Upper lobe of right lung (tissue), 1 donor: ENCODE measurements at regions not wholly inside any gene's neighbourhood (a gene's known extent, or its start where the extent isn't known, plus 50 kb on each side); places are given as distances from the start of the nearest gene placed in this dataset.

Source experiments
- ATAC-seq: fragments of 200-7000 bp; cut with Tn5 transposase; one replicate; pipeline ENCODE4 v1.9.1; 2020; ENCODE audit warnings: mild to moderate bottlenecking, moderate library complexity
- DNase-seq: peaks from one replicate; pipeline ENCODE4 v3.0.0-alpha.2; 2020
- H3K27ac ChIP-seq: fragments of 200-600 bp; one replicate; pipeline ENCODE4 v1.8.0; 2022
- H3K27me3 ChIP-seq: fragments of 200-600 bp; one replicate; pipeline ENCODE4 v1.8.0; 2022; ENCODE audit warnings: mild to moderate bottlenecking
- H3K36me3 ChIP-seq: fragments of 200-600 bp; one replicate; pipeline ENCODE4 v1.8.0; 2022
- H3K4me1 ChIP-seq: fragments of 200-600 bp; one replicate; pipeline ENCODE4 v1.8.0; 2022
- H3K4me3 ChIP-seq: fragments of 200-600 bp; one replicate; pipeline ENCODE4 v1.8.0; 2022; ENCODE audit warnings: mild to moderate bottlenecking
- H3K9me3 ChIP-seq: fragments of 200-600 bp; one replicate; pipeline ENCODE4 v1.8.0; 2022
- intact Hi-C: fragments of 100-400 bp; cut with DNase I; formaldehyde crosslinking; loops from one replicate; pipeline ENCODE4 v1.11.0; 2022
- TF ChIP-seq, protein P1 (sequence below): fragments of 200-600 bp; IDR thresholded peaks from one replicate; pipeline ENCODE4 v1.8.0; 2022; ENCODE audit warnings: antibody characterized with exemption
- donor health status: DM: no; HTN: yes; CAD: no; lungs with severe emphysema.

DNA sequence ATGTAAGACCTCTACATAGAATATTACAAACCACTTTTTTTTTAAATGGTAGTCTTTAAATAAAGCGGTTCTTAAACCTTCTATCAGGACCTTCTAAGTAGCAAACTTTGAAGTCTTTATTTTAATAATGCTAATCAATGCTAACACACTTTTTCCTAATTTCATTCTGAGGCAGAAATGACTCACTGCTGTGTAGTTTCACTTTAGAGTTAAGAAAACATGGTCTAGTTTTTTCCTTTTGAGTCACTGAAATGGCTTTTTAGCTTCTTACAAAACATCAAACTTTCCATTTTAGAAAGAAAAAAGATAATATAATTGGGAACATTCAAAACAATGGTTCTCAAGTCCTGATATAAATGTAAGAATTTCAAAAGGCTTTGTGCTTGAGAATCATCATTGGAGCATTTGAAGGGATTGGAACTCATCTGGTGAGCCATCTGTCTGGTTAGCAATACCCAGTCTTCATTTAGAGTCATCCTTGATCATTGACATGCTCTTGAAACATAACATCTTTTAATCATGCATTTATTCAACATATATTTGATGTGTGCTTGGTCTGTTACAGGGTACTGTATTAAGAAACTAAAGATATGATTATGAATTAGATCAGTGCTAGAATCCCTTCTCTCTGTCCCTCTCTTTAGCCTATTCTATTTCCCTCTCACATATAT, 258.3 kb upstream of the MON1B start:
- DNase-seq = no peak
- H3K4me3 ChIP-seq = no peak overlapping the region
- H3K9me3 ChIP-seq = no peaks in the 10 kb centered on the region
- no peaks in the 10 kb centered on the region for H3K4me1 ChIP-seq
- intact Hi-C loops = no loop called here
- ATAC-seq = no peak
- H3K27me3 ChIP-seq = no peaks in the 10 kb centered on the region
- TF ChIP-seq, protein P1, sequence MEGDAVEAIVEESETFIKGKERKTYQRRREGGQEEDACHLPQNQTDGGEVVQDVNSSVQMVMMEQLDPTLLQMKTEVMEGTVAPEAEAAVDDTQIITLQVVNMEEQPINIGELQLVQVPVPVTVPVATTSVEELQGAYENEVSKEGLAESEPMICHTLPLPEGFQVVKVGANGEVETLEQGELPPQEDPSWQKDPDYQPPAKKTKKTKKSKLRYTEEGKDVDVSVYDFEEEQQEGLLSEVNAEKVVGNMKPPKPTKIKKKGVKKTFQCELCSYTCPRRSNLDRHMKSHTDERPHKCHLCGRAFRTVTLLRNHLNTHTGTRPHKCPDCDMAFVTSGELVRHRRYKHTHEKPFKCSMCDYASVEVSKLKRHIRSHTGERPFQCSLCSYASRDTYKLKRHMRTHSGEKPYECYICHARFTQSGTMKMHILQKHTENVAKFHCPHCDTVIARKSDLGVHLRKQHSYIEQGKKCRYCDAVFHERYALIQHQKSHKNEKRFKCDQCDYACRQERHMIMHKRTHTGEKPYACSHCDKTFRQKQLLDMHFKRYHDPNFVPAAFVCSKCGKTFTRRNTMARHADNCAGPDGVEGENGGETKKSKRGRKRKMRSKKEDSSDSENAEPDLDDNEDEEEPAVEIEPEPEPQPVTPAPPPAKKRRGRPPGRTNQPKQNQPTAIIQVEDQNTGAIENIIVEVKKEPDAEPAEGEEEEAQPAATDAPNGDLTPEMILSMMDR = no peak
- no peaks in the 10 kb centered on the region for H3K36me3 ChIP-seq
- no peak overlapping the region for H3K27ac ChIP-seq

DNA sequence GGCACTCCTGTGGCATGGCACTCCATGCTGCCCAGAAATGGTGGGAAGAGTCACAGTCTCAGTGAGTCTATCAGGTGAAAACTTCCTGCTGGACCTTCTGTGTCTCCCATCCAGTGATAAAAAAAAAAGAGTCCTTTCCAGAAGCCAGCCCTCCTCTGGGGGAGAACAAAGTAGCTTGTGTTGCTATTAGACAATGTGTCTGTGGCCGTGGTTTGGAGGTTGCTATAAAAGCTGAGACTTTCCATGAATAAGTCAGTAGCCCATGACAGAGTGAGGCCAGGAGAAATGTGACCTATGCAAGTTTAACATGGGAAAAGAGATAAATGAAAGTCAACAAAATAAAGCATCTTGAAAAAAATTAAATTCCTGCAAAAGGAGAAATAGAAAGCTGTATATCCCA, 250.7 kb upstream of the MON1B start:
- H3K9me3 ChIP-seq = no peaks in the 10 kb centered on the region
- H3K4me3 ChIP-seq = no peak overlapping the region
- H3K27me3 ChIP-seq = no peaks in the 10 kb centered on the region
- intact Hi-C loops = no loop called here
- ATAC-seq = no peak
- H3K4me1 ChIP-seq = no peaks in the 10 kb centered on the region
- no peak overlapping the region for H3K27ac ChIP-seq
- no peaks in the 10 kb centered on the region for H3K36me3 ChIP-seq
- no peak for DNase-seq
- TF ChIP-seq, protein P1 = no peak

DNA sequence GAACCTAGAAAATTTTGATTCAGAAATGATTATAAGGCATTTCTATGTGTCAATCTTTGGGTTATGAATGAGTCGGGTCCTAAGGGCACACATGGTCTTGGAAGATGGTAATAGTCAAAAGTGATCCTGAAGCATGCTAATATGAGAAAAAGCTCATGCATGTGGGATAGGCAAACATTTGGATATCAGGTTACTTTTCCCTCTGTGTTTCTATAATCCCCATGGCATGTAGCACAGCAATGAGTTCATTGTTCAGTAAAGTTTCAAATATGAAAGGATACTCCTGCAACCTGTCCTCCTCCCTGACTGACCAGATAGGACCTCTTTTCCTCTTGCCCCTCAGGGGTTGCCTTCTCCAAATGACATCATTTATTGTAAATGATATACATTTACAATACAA, 249.9 kb upstream of the MON1B start:
- Histone ChIP-seq H3K27ac (no peak overlapping the region), H3K4me1 (no peaks in the 10 kb centered on the region), H3K4me3 (no peak overlapping the region), H3K36me3 (no peaks in the 10 kb centered on the region), H3K27me3 (no peaks in the 10 kb centered on the region), H3K9me3 (no peaks in the 10 kb centered on the region)
- DNase-seq (no peak), ATAC-seq (no peak)
- TF ChIP-seq, protein P1 = no peak
- intact Hi-C loops = no loop called here

DNA sequence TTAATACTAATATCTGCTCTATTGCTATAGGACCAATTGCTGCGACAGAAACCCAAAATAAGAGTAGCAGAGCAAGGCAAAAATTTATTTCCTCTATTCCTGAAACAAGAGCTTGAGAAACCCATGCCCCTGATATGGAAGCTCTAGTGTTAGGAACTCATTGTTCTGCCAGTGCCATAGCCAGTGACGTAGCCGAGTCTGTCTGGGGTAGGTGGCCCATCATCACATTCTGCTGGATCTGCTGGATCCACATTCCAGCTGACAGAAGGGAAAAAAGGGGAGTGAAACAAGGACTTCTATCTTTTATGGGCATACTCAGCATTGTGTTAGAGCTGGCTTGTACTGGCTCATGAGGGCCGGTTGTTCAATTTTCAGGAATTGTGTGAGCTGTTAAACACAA, 248.9 kb upstream of the MON1B start:
- Histone ChIP-seq H3K4me1 (no peaks in the 10 kb centered on the region), H3K36me3 (no peaks in the 10 kb centered on the region), H3K9me3 (no peaks in the 10 kb centered on the region), H3K27ac (no peak overlapping the region), H3K27me3 (no peaks in the 10 kb centered on the region), H3K4me3 (no peak overlapping the region)
- DNase-seq (no peak), ATAC-seq (no peak)
- intact Hi-C loops = no loop called here
- TF ChIP-seq, protein P1 = no peak

DNA sequence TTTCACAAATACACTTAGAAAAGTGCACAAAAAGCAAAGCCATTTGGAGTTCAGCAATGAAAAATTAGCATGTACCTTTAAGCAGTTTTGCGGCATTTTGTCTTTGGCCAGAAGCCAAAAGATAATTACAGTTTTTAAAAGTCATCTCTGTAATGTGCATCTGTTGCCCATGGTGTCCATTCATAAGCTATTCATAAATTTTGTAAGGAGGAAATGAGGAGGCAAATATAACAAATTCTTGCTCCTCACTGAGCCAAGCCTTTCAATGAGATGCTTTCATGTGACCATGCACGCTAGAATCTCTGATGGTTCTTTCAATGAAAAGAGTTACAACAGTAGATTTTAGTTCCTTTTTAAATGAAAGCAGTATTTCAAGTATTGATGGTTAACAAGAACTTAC, 247.1 kb upstream of the MON1B start:
- TF ChIP-seq, protein P1 = no peak
- ATAC-seq = no peak
- intact Hi-C loops = no loop called here

DNA sequence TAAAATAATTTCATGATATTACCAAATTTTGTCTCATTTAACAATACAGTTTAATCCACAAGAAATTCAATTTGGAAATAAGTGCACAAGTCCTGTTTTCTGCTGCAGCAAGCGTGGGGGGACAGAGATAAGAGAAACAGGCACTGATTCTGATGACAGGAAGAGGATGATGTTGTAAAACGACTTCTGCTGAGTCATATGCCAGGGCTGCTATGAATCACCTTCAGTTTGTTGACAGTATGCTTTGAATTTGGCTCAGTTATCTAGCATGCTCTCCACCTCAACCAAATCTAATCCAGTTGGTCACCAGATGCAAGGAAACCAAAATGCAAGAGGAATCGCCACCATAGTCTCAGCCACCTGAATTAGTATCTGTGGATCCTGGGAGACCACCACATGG, 244.1 kb upstream of the MON1B start:
- Histone ChIP-seq H3K9me3 (no peaks in the 10 kb centered on the region), H3K27ac (no peak overlapping the region), H3K4me1 (no peaks in the 10 kb centered on the region), H3K27me3 (no peaks in the 10 kb centered on the region), H3K4me3 (no peak overlapping the region), H3K36me3 (no peaks in the 10 kb centered on the region)
- intact Hi-C loops = no loop called here
- DNase-seq = no peak
- no peak for ATAC-seq
- TF ChIP-seq, protein P1 = no peak

More for the DNA sequence above, 247.1 kb upstream of the MON1B start:
- no peaks in the 10 kb centered on the region for H3K9me3 ChIP-seq
- H3K36me3 ChIP-seq = no peaks in the 10 kb centered on the region
- H3K4me3 ChIP-seq = no peak overlapping the region
- no peak for DNase-seq
- H3K27me3 ChIP-seq = no peaks in the 10 kb centered on the region
- H3K4me1 ChIP-seq = no peaks in the 10 kb centered on the region
- no peak overlapping the region for H3K27ac ChIP-seq
